ENCODE measurements at regions not wholly inside any gene's neighbourhood (a gene's known extent, or its start where the extent isn't known, plus 50 kb on each side); places are given as distances from the start of the nearest gene placed in this dataset.
A peak's percentile ranks its signal among the peaks of the same experiment; 100 is the strongest.

DNA sequence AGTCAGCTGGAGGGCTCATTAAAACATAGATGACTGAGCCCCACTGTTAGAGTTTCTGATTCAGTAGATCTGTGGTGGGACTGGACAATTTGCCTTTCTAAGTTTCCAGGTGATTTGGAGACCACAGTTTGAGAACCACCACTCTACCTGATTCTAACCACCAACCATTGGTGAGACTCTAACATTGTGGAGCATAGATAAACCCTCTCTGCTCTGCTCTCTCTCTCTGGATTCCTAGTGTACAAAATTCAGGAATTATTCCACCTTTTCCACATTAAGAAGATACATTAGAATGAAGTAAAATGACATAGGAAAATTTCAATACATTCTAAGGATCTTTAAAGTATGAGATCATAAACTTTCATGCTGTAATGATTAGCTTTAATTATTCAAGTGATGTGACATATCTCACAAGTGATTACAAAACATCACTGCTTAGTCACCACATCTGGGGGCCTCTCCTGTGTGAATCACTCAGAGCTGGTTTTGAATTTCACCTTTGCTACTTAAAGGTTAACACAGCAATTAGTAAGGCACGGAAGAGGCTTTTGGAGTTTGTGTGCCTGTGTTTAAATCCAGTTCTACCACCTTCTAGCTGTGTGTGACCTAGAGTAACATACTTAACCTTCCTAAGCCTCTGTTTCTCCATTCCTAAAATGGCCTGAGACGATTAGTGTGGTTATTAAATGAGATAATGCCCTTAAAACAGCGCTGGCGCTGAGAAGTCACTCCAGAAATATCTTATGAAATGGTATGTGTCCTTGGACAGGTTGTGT is 78.5 kb upstream of the NBEA start:
- no peak overlapping the region for H3K4me3 ChIP-seq (replicated peaks in 1 of 3; ENCODE audit: insufficient read depth in 1 of 3, low read depth in 1 of 3, low read length in 3 of 3)
- no peaks in the 10 kb centered on the region for H3K79me2 ChIP-seq (ENCODE audit: control insufficient read depth, insufficient read depth, low read length)
- POLR2A ChIA-PET = no interaction called here
- BruUV-seq (replicated peaks) = no TSS peak
- no peak overlapping the region for H3K9ac ChIP-seq (replicated peaks; ENCODE audit: extremely low read depth, insufficient read depth, low read length)
- no peak overlapping the region for H3K27ac ChIP-seq (ENCODE audit: insufficient read depth, low read depth, low read length)
- intact Hi-C loops (cut with micrococcal nuclease) = no loop called here
- no peak for FAIRE-seq
- H3K27me3 ChIP-seq (ENCODE audit: control insufficient read depth in 2 of 2, insufficient read depth in 2 of 2, low read length in 2 of 2) = no peaks in the 10 kb centered on the region
- H3K9me3 ChIP-seq (replicated peaks; ENCODE audit: control insufficient read depth, insufficient read depth, low read length) = no peaks in the 10 kb centered on the region
- H4K20me1 ChIP-seq (replicated peaks; ENCODE audit: control insufficient read depth, extremely low read depth, insufficient read depth, low read length) = no peaks in the 10 kb centered on the region
- H3K4me1 ChIP-seq (ENCODE audit: control insufficient read depth, extremely low read depth, insufficient read depth, low read length) = peaks cover 2% of the 10 kb centered on the region
- dilution Hi-C loops (cut with MboI; ENCODE audit: extremely low pct_ligation_motif_present, low sequenced_read_pairs) = no loop called here
- H3K9me1 ChIP-seq (replicated peaks; ENCODE audit: control insufficient read depth, extremely low read depth, insufficient read depth, low read length) = no peaks in the 10 kb centered on the region
- no peak overlapping the region for H3K4me2 ChIP-seq (ENCODE audit: insufficient read depth, low read length)
- CTCF ChIA-PET = no interaction called here
- H3K36me3 ChIP-seq (ENCODE audit: control insufficient read depth in 2 of 2, extremely low read depth in 1 of 2, insufficient read depth in 2 of 2, low read length in 2 of 2) = no peaks in the 10 kb centered on the region
- TF ChIP-seq, protein P1, sequence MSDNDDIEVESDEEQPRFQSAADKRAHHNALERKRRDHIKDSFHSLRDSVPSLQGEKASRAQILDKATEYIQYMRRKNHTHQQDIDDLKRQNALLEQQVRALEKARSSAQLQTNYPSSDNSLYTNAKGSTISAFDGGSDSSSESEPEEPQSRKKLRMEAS (IDR thresholded peaks at IDR 0.05; ENCODE audit: insufficient read depth, insufficient read length) = no peak
- peak; percentile 43 for TF ChIP-seq FOS (IDR thresholded peaks at IDR 0.05; ENCODE audit: borderline replicate concordance, insufficient read depth, low read length)
- TF ChIP-seq, protein P2, sequence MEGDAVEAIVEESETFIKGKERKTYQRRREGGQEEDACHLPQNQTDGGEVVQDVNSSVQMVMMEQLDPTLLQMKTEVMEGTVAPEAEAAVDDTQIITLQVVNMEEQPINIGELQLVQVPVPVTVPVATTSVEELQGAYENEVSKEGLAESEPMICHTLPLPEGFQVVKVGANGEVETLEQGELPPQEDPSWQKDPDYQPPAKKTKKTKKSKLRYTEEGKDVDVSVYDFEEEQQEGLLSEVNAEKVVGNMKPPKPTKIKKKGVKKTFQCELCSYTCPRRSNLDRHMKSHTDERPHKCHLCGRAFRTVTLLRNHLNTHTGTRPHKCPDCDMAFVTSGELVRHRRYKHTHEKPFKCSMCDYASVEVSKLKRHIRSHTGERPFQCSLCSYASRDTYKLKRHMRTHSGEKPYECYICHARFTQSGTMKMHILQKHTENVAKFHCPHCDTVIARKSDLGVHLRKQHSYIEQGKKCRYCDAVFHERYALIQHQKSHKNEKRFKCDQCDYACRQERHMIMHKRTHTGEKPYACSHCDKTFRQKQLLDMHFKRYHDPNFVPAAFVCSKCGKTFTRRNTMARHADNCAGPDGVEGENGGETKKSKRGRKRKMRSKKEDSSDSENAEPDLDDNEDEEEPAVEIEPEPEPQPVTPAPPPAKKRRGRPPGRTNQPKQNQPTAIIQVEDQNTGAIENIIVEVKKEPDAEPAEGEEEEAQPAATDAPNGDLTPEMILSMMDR (IDR thresholded peaks at IDR 0.05; ENCODE audit: extremely low read depth in 1 of 2, insufficient read depth in 1 of 2, low read depth in 1 of 2, low read length in 2 of 2) = no peak
- TF ChIP-seq EZH2 (IDR thresholded peaks at IDR 0.05; ENCODE audit: borderline replicate concordance, low read depth, low read length, severe bottlenecking) = no peak
- peak; percentile 27 for DNase-seq (ENCODE audit: low read depth, low spot score)
- no peak overlapping the region for H2AFZ ChIP-seq (ENCODE audit: low read depth, low read length)

DNA sequence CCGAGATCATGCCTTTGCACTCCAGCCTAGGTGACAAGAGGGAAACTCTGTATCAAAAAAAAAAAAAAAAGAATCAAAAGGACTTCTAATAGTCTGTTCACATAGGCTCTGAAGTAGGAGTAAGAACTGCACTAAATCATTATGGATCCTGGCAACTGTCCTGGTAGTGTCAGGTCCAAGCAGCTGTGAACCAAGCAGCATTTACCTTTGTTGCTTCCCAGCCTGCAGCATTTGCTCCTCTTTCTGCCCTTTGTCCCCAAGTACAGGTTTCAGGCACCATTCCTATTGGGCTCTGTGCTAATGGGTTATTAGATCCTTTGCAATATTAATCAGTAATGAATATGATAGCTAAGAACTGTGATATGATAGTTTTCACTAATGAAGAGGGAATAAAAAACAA is 77.4 kb upstream of the NBEA start:
- Histone ChIP-seq H3K9ac (replicated peaks; ENCODE audit: extremely low read depth, insufficient read depth, low read length) (no peak overlapping the region), H3K9me3 (replicated peaks; ENCODE audit: control insufficient read depth, insufficient read depth, low read length) (no peaks in the 10 kb centered on the region), H4K20me1 (replicated peaks; ENCODE audit: control insufficient read depth, extremely low read depth, insufficient read depth, low read length) (no peaks in the 10 kb centered on the region), H2AFZ (ENCODE audit: low read depth, low read length) (no peak overlapping the region), H3K36me3 (ENCODE audit: control insufficient read depth in 2 of 2, extremely low read depth in 1 of 2, insufficient read depth in 2 of 2, low read length in 2 of 2) (no peaks in the 10 kb centered on the region), H3K9me1 (replicated peaks; ENCODE audit: control insufficient read depth, extremely low read depth, insufficient read depth, low read length) (no peaks in the 10 kb centered on the region), H3K4me2 (ENCODE audit: insufficient read depth, low read length) (no peak overlapping the region), H3K4me3 (replicated peaks in 1 of 3; ENCODE audit: insufficient read depth in 1 of 3, low read depth in 1 of 3, low read length in 3 of 3) (no peak overlapping the region), H3K79me2 (ENCODE audit: control insufficient read depth, insufficient read depth, low read length) (no peaks in the 10 kb centered on the region), H3K27ac (ENCODE audit: insufficient read depth, low read depth, low read length) (no peak overlapping the region), H3K4me1 (ENCODE audit: control insufficient read depth, extremely low read depth, insufficient read depth, low read length) (peaks cover 2% of the 10 kb centered on the region), H3K27me3 (ENCODE audit: control insufficient read depth in 2 of 2, insufficient read depth in 2 of 2, low read length in 2 of 2) (no peaks in the 10 kb centered on the region)
- FAIRE-seq (no peak), DNase-seq (ENCODE audit: low read depth, low spot score) (no peak)
- BruUV-seq (replicated peaks) = no TSS peak
- POLR2A ChIA-PET = no interaction called here
- dilution Hi-C loops (cut with MboI; ENCODE audit: extremely low pct_ligation_motif_present, low sequenced_read_pairs) = no loop called here
- CTCF ChIA-PET = no interaction called here
- intact Hi-C loops (cut with micrococcal nuclease) = no loop called here
- TF ChIP-seq, protein P2 (IDR thresholded peaks at IDR 0.05; ENCODE audit: extremely low read depth in 1 of 2, insufficient read depth in 1 of 2, low read depth in 1 of 2, low read length in 2 of 2) = no peak
- TF ChIP-seq GATA2 (IDR thresholded peaks at IDR 0.05; ENCODE audit: insufficient read depth, insufficient read length, low read depth, low read length) = no peak
- TF ChIP-seq, protein P1 (IDR thresholded peaks at IDR 0.05; ENCODE audit: insufficient read depth, insufficient read length) = no peak
- TF ChIP-seq MYC (IDR thresholded peaks at IDR 0.05; ENCODE audit: low read depth, low read length) = no peak
- no peak for TF ChIP-seq FOS (IDR thresholded peaks at IDR 0.05; ENCODE audit: borderline replicate concordance, insufficient read depth, low read length)
- no peak for TF ChIP-seq EZH2 (IDR thresholded peaks at IDR 0.05; ENCODE audit: borderline replicate concordance, low read depth, low read length, severe bottlenecking)
- TF ChIP-seq POLR2A (IDR thresholded peaks at IDR 0.05; ENCODE audit: low read depth, low read length) = no peak
- no peak for TF ChIP-seq JUN (IDR thresholded peaks at IDR 0.05; ENCODE audit: borderline replicate concordance, insufficient read depth, insufficient read length, low read depth)
- TF ChIP-seq POLR2AphosphoS5 (IDR thresholded peaks at IDR 0.05; ENCODE audit: insufficient read depth, low read depth, low read length) = no peak
